PC-9 (cell line): ENCODE measurements at regions not wholly inside any gene's neighbourhood (a gene's known extent, or its start where the extent isn't known, plus 50 kb on each side); places are given as distances from the start of the nearest gene placed in this dataset.

Experiments used
- BruUV-seq: library from RNA; stranded (reverse); fragments of 400-500 nt; replicated peaks from 2 replicates; lab custom pipeline; 2021; lab: Mats Ljungman, UMichigan
- CTCF ChIA-PET: fragments of 300-600 bp; sonication (Branson Sonifier 250); formaldehyde crosslinking; loops from one replicate; lab custom pipeline; 2022; ENCODE audit warnings: antibody characterized with exemption; lab: Charles Lee
- POLR2A ChIA-PET: fragments of 300-600 bp; sonication (Branson Sonifier 250); formaldehyde crosslinking; loops from one replicate; lab custom pipeline; 2022; ENCODE audit warnings: antibody characterized with exemption; ENCODE audit not compliant: unreplicated experiment; lab: Charles Lee
- DNase-seq, 2 experiments: peaks; one replicate each; pipeline versions ENCODE4 v3.0.0 to v3.0.0-alpha.2; 2015 to 2022; ENCODE audit warnings: mixed read lengths in 1 of 2
- H2AFZ ChIP-seq: fragments of 200-600 bp; sonication (generic); 2 replicates; pipeline ENCODE4 v1.8.1; 2017; ENCODE audit warnings: antibody characterized with exemption
- H3F3A ChIP-seq: fragments of 200-600 bp; sonication (generic); 2 replicates; pipeline ENCODE4 v1.8.1; 2017; ENCODE audit warnings: antibody characterized with exemption, mild to moderate bottlenecking, low read depth; ENCODE audit not compliant: insufficient read depth
- H3K27ac ChIP-seq: fragments of 200-600 bp; sonication (generic); 2 replicates; pipeline ENCODE4 v1.6.1; 2016; ENCODE audit warnings: mixed run types
- H3K27me3 ChIP-seq: fragments of 200-600 bp; sonication (generic); 2 replicates; pipeline ENCODE4 v1.6.1; 2016; ENCODE audit warnings: low read depth, mixed run types; ENCODE audit not compliant: insufficient read depth
- H3K36me3 ChIP-seq: fragments of 200-600 bp; sonication (generic); 2 replicates; pipeline ENCODE4 v1.6.1; 2016; ENCODE audit warnings: low read depth, mixed run types
- H3K4me1 ChIP-seq: fragments of 200-600 bp; sonication (generic); replicated peaks from 2 replicates; pipeline ENCODE4 v1.6.1; 2016; ENCODE audit warnings: mixed run types; ENCODE audit not compliant: insufficient read depth
- H3K4me2 ChIP-seq: fragments of 200-600 bp; sonication (generic); 2 replicates; pipeline ENCODE4 v1.6.1; 2017; ENCODE audit warnings: mixed run types
- H3K4me3 ChIP-seq: fragments of 200-600 bp; sonication (generic); 2 replicates; pipeline ENCODE4 v1.6.1; 2016; ENCODE audit warnings: mixed run types
- H3K79me2 ChIP-seq: fragments of 200-600 bp; sonication (generic); 2 replicates; pipeline ENCODE4 v1.6.1; 2017; ENCODE audit warnings: low read depth, mixed run types
- H3K9me2 ChIP-seq: fragments of 200-600 bp; sonication (generic); 2 replicates; pipeline ENCODE4 v1.8.1; 2017; ENCODE audit warnings: mild to moderate bottlenecking; ENCODE audit not compliant: insufficient read depth
- H3K9me3 ChIP-seq: fragments of 200-600 bp; sonication (generic); 2 replicates; pipeline ENCODE4 v1.8.1; 2016; ENCODE audit warnings: low read depth; ENCODE audit not compliant: insufficient read depth
- H4K20me1 ChIP-seq: fragments of 200-600 bp; sonication (generic); 2 replicates; pipeline ENCODE4 v1.8.1; 2017; ENCODE audit not compliant: insufficient read depth
- EZH2 ChIP-seq: fragments of 200-600 bp; sonication (generic); IDR thresholded peaks from 2 replicates; pipeline ENCODE4 v1.8.0; 2017; ENCODE audit warnings: antibody characterized with exemption, low read depth
- intact Hi-C: fragments of 100-400 bp; cut with micrococcal nuclease; formaldehyde crosslinking; loops from one replicate; pipeline ENCODE4 v1.10.0; 2022; ENCODE audit not compliant: unreplicated experiment
- TF ChIP-seq, protein P1 (sequence below): fragments of 200-600 bp; sonication (generic); conservative IDR thresholded peaks from 2 replicates; pipeline ENCODE4 v1.6.1; 2017; ENCODE audit warnings: mixed run types, antibody characterized with exemption, mild to moderate bottlenecking, moderate library complexity

DNA sequence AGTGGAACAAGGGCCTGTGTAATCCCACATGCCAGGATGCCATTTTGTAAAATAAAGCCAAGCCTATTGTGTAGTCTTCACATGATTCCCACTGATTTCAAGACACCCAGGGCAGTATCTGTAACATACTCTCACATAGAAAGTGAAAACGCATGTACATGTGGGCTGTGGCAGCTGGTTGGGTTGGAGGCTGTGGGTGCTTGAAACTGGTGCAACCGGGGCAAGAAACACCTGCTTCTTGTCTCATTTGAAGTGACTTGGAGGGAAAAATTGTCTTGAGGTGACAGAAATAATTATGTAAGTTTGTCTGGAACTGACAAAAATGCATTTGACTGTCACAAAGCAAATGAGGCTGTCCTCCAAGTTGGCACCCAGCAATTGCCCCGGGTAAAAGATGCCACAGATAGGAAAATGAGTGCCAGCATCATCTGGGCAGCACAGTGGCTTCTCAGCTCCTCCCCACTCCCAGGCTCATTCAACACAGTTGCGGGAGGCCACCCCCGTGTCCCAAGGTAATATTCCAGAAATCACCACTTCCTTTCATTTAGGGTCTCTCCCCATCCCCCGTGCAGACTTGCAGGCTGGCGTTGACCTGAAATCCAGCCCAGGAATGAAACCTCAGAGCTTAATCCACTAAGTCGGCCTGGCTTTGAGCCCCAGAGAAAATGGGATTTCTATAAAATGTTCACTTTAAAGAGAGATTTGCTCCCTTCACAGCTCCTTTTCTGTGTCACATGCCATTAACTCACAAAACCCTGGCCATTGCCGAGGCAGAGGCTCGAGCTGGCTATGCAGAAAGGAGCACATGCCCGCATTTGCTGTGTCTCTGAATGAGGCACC is 293.9 kb upstream of the PARD3B start:
- H3K27me3 ChIP-seq = no peaks in the 10 kb centered on the region
- H3F3A ChIP-seq = no peaks in the 10 kb centered on the region
- no peaks in the 10 kb centered on the region for H3K4me1 ChIP-seq
- no peak overlapping the region for H3K27ac ChIP-seq
- no peak for TF ChIP-seq EZH2
- TF ChIP-seq, protein P1, sequence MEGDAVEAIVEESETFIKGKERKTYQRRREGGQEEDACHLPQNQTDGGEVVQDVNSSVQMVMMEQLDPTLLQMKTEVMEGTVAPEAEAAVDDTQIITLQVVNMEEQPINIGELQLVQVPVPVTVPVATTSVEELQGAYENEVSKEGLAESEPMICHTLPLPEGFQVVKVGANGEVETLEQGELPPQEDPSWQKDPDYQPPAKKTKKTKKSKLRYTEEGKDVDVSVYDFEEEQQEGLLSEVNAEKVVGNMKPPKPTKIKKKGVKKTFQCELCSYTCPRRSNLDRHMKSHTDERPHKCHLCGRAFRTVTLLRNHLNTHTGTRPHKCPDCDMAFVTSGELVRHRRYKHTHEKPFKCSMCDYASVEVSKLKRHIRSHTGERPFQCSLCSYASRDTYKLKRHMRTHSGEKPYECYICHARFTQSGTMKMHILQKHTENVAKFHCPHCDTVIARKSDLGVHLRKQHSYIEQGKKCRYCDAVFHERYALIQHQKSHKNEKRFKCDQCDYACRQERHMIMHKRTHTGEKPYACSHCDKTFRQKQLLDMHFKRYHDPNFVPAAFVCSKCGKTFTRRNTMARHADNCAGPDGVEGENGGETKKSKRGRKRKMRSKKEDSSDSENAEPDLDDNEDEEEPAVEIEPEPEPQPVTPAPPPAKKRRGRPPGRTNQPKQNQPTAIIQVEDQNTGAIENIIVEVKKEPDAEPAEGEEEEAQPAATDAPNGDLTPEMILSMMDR = no peak
- no peak for DNase-seq
- no peak overlapping the region for H3K4me2 ChIP-seq
- H3K9me3 ChIP-seq = no peaks in the 10 kb centered on the region
- POLR2A ChIA-PET = no interaction called here
- H3K79me2 ChIP-seq = no peaks in the 10 kb centered on the region
- H2AFZ ChIP-seq = no peak overlapping the region
- intact Hi-C loops = no loop called here
- no peak overlapping the region for H3K4me3 ChIP-seq
- BruUV-seq = no TSS peak
- no peaks in the 10 kb centered on the region for H4K20me1 ChIP-seq
- no peaks in the 10 kb centered on the region for H3K36me3 ChIP-seq
- H3K9me2 ChIP-seq = no peaks in the 10 kb centered on the region
- CTCF ChIA-PET = no interaction called here

DNA sequence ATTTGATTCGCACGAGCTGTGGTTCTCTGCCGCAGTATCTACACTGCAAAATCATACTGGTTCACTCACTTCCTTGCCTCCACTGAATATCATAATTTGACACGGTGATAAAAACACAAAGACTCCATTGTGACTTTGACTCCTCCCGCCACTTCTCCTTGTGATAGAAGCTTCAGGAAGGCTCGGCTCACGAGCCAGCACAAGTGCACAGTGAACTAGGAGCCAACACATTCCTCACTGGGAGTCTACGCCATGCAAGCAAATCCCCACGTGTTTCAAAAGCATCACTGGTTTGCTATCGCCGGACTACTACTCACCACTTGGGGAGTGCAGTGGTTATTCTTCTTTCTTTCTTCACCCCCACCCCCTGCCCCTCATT is 293.3 kb upstream of the PARD3B start:
- Histone ChIP-seq H3F3A (no peaks in the 10 kb centered on the region), H3K4me1 (no peaks in the 10 kb centered on the region), H3K9me2 (no peaks in the 10 kb centered on the region), H3K36me3 (no peaks in the 10 kb centered on the region), H3K4me2 (no peak overlapping the region), H3K9me3 (no peaks in the 10 kb centered on the region), H4K20me1 (no peaks in the 10 kb centered on the region), H3K4me3 (no peak overlapping the region), H2AFZ (no peak overlapping the region), H3K27ac (no peak overlapping the region), H3K79me2 (no peaks in the 10 kb centered on the region), H3K27me3 (no peaks in the 10 kb centered on the region)
- DNase-seq = no peak
- no TSS peak for BruUV-seq
- ChIA-PET POLR2A (no interaction called here), CTCF (no interaction called here)
- intact Hi-C loops = no loop called here
- TF ChIP-seq, protein P1 = no peak
- no peak for TF ChIP-seq EZH2

DNA sequence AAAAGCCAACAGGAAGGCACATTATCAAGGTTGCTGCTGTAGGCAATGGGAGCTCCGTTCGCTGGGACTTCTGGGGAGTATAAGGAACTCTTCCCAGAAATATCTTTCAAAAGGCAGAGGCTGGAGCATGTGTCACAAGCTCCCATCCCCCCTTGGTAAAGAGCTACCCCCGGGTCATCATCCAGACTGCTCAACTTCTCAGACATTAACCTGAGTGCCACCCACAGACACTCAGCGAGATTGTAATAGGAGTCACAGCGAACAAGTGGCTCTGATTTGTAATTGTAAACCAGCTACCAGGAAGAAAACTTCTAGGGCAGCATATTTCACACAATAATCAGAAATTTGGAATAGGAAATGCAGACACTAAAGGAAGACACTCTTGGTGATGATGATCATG is 290.2 kb upstream of the PARD3B start:
- Histone ChIP-seq H3K9me3 (no peaks in the 10 kb centered on the region), H3K9me2 (no peaks in the 10 kb centered on the region), H3K36me3 (no peaks in the 10 kb centered on the region), H3K4me1 (no peaks in the 10 kb centered on the region), H2AFZ (no peak overlapping the region), H3K4me2 (no peak overlapping the region), H3K27me3 (no peaks in the 10 kb centered on the region), H3F3A (no peaks in the 10 kb centered on the region), H3K79me2 (no peaks in the 10 kb centered on the region), H3K27ac (no peak overlapping the region), H4K20me1 (no peaks in the 10 kb centered on the region), H3K4me3 (no peak overlapping the region)
- DNase-seq = no peak
- no TSS peak for BruUV-seq
- ChIA-PET POLR2A (no interaction called here), CTCF (no interaction called here)
- no peak for TF ChIP-seq EZH2
- TF ChIP-seq, protein P1 = no peak
- intact Hi-C loops = no loop called here
